ENCODE measurements at regions not wholly inside any gene's neighbourhood (a gene's known extent, or its start where the extent isn't known, plus 50 kb on each side); places are given as distances from the start of the nearest gene placed in this dataset.

DNA sequence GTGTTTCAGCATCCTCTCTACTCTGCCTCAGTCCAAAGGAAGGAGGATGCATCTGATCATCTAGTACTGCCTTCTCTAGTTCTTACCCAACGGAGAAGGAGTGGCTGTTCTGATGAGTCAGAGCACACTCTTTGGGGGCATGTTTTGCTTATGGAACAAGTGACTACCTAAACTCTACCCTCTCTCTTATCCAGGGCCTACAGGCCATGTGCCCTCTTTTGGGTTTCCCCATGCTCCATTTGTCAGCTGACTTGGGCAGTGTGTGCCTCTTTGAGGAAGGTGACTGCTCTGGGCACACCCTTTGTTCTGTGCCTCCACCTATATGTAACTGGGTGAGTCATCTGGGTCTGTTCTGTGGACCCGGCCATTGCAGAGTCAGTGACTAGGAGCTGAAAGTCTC is 89.6 kb upstream of the BNC2 start:
- DNase-seq (ENCODE audit: low read depth in 3 of 3, low spot score in 2 of 3), result no peak

DNA sequence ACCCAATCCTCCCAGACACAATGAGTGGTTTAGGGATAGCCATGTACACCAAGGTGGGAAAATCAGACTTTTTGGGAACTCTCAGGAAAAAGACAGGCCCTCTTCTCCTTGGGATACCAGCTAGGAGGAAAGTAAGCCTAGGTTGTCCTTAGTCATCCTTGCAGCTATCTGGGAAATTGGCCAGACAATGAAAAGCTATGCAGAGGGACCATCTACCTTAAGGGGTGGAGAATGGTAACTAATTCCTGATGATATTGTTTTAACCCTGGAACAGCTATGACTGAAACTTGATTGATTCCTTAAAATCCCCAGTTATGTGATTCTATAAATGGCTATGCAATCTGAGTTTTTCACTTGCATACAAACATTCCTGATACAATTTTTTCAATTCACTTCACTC is 88.9 kb upstream of the BNC2 start:
- DNase-seq (ENCODE audit: low read depth in 3 of 3, low spot score in 2 of 3), result no peak

DNA sequence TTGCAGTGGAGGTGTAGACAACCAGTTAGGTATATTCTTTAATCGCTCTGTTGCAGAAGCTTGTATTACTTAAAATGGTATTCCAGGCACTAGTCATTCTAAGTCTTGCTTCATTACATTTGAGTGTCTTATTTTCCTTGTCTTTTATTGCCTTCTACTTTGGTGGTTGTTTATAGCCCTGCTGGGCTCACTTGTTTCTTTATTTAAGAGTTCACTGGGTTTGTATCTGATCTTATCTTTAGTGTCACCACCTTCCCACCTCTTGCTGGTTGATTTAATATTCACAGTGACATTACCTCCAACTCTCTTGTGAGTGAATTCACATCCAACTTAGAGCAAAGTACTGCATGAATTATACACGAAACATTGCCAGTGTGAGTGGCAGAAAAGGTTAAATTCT is 83.6 kb upstream of the BNC2 start:
- peak in 2 of 3 donors; percentile 21 to 35 for DNase-seq (ENCODE audit: low read depth in 3 of 3, low spot score in 2 of 3)

DNA sequence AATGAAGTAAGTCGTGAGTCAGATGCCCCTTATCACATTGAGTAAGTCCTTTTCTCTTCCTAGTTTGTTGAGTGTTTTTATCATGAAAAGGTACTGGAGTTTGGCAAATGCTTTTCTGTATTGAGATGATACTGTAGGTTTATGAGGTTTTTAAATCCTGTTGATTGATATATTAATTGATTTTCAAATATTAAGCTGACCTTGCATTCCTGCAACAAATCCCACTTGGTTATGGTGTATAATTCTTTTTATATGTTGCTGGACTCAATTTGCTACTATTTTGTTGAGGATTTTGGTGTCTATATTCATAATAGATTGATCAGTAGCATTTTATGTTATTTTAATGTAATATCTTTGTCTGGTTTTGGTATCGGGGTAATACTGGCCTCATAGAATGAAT is 81.0 kb upstream of the BNC2 start:
- no peak for DNase-seq (ENCODE audit: low read depth in 3 of 3, low spot score in 2 of 3)

DNA sequence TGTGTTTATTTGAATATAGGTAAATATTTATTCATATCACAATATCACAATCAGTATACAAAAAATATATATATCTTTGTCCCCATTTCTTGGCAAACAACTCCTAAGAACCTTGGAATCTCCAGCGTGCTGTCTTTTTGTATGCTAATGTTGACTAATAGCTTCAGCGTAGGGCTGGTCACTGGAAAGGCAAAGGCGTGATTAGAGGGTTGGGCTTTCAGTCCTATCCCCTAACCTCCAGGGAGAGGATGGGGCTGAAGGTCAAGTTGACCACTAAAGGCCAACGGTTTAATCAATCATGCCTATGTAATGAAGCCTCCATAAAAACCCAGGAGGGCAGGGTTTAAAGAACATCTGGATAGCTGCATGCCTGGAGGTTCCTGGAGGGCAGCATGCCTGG is 79.6 kb upstream of the BNC2 start:
- no peak for DNase-seq (ENCODE audit: low read depth in 3 of 3, low spot score in 2 of 3)

DNA sequence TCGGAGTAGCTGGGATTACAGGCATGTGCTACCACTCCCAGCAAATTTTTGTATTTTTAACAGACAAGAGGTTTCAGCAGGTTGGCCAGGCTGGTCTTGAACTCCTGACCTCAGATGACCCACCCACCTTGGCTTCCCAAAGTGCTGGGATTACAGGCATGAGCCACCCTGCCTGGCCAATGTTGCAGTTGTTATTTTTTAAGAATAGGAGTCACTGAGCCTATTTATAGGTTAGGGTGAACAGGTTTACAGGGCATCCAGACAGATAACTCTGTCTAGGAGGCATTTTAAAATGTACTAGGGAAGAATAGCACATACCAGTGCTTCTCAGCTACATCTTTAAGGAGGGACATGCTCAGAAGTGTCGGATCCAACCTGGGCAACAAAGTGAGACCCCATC is 60.1 kb upstream of the BNC2 start:
- no peak for DNase-seq (ENCODE audit: low read depth in 3 of 3, low spot score in 2 of 3)

DNA sequence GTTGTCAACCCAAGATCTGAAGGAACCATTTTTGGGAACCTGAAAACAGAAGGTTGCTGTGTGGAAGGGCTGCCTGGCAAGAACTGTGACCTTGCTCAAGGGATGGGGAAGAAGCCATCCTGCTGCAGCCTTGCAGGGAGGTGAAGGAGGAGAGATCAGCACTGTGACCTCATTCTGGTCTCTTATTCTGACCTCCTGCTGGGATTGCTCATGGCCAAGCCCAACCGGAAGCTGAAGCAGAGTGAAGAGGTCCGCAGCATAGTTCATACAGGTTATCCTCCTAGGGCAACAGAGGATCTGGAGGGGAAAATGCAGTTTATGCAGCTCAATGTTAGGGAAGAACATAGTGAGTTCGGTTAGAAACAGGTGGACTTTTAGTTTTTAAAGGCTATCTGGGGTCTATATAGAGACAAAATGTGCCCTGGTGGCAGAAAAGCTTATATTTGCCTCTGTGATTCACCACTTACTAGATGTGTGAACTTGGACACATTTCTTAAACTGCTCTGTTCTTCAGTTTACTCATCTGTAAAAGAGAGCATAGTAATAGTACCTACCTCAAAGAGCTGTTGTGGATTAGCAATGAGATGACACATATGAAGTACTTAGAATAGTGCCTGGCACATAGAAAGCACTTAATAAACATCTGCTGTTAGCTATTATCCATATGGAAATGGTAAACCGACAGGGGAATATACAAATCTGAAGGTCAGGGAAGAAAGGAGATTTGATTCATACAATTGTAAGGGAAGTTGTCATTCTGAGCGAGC is 57.9 kb upstream of the BNC2 start:
- no peak for DNase-seq (ENCODE audit: low read depth in 3 of 3, low spot score in 2 of 3)

DNA sequence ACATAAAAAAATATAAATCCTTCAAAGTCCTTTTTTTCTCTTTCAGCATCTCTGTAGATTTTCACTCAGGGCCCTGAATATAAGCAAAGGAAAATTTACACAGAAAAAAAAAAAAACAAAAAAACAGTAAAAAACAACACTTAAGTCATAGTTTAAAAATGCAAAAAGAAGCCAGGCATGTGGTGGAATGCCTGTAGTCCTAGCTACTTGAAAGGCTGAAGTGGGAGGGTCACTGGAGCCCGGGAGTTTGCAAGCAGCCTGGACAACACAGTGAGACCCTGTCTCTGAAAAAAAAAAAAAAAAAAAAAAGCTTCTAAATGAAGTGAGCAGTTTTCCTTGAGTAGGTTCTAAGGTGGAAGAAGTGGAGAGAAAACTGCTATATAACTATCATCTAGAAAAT is 55.0 kb upstream of the BNC2 start:
- no peak for DNase-seq (ENCODE audit: low read depth in 3 of 3, low spot score in 2 of 3)

DNA sequence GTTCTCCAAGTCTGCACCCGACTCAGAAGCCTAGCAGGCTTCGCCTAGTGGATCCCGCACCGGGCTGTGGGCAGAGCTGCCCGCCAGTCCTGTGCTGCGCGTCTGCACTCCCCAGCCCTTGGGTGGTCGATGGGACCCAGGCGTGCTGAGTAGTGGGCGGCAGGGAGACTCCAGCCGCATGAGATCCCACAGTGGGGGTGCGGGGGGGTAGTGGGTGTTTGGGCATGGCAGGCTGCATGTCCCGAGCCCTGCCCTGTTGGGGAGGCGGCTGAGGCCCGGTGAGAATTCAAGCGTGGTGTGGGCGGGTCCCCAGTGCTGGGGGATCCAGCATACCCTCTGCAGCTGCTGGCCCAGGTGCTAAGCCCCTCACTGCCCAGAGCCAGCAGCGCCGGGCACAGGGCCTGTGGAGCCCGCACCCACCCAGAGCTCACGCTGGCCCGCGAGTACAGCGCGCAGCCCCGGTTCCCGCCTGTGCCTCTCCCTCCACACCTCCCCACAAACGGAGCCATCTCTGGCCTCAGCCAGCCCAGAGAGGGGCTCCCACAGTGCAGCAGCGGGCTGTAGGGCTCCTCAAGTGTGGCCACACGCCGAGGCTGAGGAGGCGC is 53.9 kb upstream of the BNC2 start:
- no peak for DNase-seq (ENCODE audit: low read depth in 3 of 3, low spot score in 2 of 3)

DNA sequence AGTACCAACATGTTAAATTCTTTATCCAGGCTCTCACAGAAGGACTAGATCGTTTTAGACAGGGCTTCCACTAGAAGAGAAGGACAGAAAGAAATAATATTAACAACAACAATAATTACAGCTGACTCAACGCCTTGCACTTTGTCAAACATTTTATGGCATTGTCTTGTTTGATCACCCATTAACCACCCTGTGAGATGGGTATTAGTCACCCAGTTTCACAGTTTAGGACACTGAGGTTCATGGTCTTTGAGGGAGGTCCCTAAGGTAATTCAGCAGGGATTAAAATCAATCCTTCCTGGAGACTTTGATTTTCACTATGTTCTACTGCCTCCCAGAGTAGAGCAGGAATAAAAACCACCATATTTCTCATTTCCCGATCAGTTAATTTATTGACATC is 51.4 kb upstream of the BNC2 start:
- no peak for DNase-seq (ENCODE audit: low read depth in 3 of 3, low spot score in 2 of 3)
